H1 (cell line): ENCODE measurements at regions not wholly inside any gene's neighbourhood (a gene's known extent, or its start where the extent isn't known, plus 50 kb on each side); places are given as distances from the start of the nearest gene placed in this dataset.

Source experiments
- BACH1 ChIP-seq: IDR thresholded peaks from 2 replicates; pipeline ENCODE4 v1.6.1; 2012; ENCODE audit warnings: low read length, improper control_type of control experiment
- CBX5 ChIP-seq: fragments of 300-800, 300-1000 bp; sonication (generic); IDR thresholded peaks from 2 replicates; pipeline ENCODE4 v1.7.1; 2016; ENCODE audit warnings: antibody characterized with exemption, low read length, low read depth
- CHD2 ChIP-seq: IDR thresholded peaks from 2 replicates; pipeline ENCODE4 v1.6.1; 2012; ENCODE audit warnings: low read length, improper control_type of control experiment
- NRF1 ChIP-seq: IDR thresholded peaks from 2 replicates; pipeline ENCODE4 v1.6.1; 2011; ENCODE audit warnings: mild to moderate bottlenecking, low read depth, low read length, improper control_type of control experiment
- POLR2A ChIP-seq, 2 experiments: IDR thresholded peaks; 1 replicate in 1 of 2; 2 replicates in 1 of 2; pipeline ENCODE4 v1.6.1; 2011; ENCODE audit warnings: low read depth in 2 of 2, low read length in 2 of 2, mild to moderate bottlenecking in 2 of 2; ENCODE audit errors: control extremely low read depth in 1 of 2
- TAF1 ChIP-seq: IDR thresholded peaks from 2 replicates; pipeline ENCODE4 v1.6.1; 2011; ENCODE audit warnings: mild to moderate bottlenecking, low read depth, low read length
- TBP ChIP-seq: IDR thresholded peaks from 2 replicates; pipeline ENCODE4 v1.6.1; 2011; ENCODE audit warnings: low read depth, low read length, improper control_type of control experiment
- YY1 ChIP-seq: IDR thresholded peaks from 2 replicates; pipeline ENCODE4 v1.6.1; 2011; ENCODE audit warnings: low read depth, mild to moderate bottlenecking, low read length
- TF ChIP-seq, protein P1 (sequence below), 3 experiments: IDR thresholded peaks; 1 replicate in 2 of 3; 2 replicates in 1 of 3; pipeline versions ENCODE4 v1.5.1 to v1.6.1; 2011; ENCODE audit warnings: low read length in 3 of 3, mild to moderate bottlenecking in 3 of 3, inconsistent platforms in 2 of 3, low read depth in 1 of 3, moderate library complexity in 1 of 3; ENCODE audit not compliant: insufficient read depth in 1 of 3; ENCODE audit errors: control extremely low read depth in 1 of 3

- TF ChIP-seq POLR2A (IDR thresholded peaks at IDR 0.05; ENCODE audit: control extremely low read depth in 1 of 2, low read depth in 2 of 2, low read length in 2 of 2) (no peak), BACH1 (no peak), NRF1 (no peak), YY1 (no peak), CHD2 (no peak), TAF1 (no peak), TBP (no peak), CBX5 (no peak)
- TF ChIP-seq, protein P1, sequence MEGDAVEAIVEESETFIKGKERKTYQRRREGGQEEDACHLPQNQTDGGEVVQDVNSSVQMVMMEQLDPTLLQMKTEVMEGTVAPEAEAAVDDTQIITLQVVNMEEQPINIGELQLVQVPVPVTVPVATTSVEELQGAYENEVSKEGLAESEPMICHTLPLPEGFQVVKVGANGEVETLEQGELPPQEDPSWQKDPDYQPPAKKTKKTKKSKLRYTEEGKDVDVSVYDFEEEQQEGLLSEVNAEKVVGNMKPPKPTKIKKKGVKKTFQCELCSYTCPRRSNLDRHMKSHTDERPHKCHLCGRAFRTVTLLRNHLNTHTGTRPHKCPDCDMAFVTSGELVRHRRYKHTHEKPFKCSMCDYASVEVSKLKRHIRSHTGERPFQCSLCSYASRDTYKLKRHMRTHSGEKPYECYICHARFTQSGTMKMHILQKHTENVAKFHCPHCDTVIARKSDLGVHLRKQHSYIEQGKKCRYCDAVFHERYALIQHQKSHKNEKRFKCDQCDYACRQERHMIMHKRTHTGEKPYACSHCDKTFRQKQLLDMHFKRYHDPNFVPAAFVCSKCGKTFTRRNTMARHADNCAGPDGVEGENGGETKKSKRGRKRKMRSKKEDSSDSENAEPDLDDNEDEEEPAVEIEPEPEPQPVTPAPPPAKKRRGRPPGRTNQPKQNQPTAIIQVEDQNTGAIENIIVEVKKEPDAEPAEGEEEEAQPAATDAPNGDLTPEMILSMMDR (IDR thresholded peaks at IDR 0.05; ENCODE audit: control extremely low read depth in 1 of 3, insufficient read depth in 1 of 3, low read depth in 1 of 3, low read length in 3 of 3): no peak
Measured at GRCh38 chr1:212177542-212177941, 107.7 kb upstream of the PPP2R5A start.
